ENCODE measurements at regions not wholly inside any gene's neighbourhood (a gene's known extent, or its start where the extent isn't known, plus 50 kb on each side); places are given as distances from the start of the nearest gene placed in this dataset.

DNA sequence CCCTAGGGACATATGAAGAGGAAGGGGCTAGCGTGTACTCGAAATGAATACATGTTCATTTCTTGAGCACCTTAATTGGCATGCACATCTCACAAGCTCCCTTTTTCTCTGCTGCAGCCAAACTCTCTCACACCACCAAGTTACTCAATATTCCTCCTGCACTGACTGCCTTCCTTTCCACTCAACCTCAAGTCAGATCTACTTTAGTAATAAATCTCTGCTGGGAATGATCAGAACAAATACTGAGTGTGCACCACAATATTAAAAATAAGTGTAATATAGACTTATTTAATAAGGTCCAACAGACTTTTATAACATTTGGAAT lies 995.8 kb upstream of the WWC1 start:
- TF ChIP-seq, protein P1, sequence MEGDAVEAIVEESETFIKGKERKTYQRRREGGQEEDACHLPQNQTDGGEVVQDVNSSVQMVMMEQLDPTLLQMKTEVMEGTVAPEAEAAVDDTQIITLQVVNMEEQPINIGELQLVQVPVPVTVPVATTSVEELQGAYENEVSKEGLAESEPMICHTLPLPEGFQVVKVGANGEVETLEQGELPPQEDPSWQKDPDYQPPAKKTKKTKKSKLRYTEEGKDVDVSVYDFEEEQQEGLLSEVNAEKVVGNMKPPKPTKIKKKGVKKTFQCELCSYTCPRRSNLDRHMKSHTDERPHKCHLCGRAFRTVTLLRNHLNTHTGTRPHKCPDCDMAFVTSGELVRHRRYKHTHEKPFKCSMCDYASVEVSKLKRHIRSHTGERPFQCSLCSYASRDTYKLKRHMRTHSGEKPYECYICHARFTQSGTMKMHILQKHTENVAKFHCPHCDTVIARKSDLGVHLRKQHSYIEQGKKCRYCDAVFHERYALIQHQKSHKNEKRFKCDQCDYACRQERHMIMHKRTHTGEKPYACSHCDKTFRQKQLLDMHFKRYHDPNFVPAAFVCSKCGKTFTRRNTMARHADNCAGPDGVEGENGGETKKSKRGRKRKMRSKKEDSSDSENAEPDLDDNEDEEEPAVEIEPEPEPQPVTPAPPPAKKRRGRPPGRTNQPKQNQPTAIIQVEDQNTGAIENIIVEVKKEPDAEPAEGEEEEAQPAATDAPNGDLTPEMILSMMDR (IDR thresholded peaks at IDR 0.05) = no peak
- TF ChIP-seq, protein P2, sequence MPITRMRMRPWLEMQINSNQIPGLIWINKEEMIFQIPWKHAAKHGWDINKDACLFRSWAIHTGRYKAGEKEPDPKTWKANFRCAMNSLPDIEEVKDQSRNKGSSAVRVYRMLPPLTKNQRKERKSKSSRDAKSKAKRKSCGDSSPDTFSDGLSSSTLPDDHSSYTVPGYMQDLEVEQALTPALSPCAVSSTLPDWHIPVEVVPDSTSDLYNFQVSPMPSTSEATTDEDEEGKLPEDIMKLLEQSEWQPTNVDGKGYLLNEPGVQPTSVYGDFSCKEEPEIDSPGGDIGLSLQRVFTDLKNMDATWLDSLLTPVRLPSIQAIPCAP (CRISPR knock-in tag; IDR thresholded peaks at IDR 0.05) = no peak
- TF ChIP-seq, protein P3, sequence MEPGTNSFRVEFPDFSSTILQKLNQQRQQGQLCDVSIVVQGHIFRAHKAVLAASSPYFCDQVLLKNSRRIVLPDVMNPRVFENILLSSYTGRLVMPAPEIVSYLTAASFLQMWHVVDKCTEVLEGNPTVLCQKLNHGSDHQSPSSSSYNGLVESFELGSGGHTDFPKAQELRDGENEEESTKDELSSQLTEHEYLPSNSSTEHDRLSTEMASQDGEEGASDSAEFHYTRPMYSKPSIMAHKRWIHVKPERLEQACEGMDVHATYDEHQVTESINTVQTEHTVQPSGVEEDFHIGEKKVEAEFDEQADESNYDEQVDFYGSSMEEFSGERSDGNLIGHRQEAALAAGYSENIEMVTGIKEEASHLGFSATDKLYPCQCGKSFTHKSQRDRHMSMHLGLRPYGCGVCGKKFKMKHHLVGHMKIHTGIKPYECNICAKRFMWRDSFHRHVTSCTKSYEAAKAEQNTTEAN (CRISPR knock-in tag; IDR thresholded peaks at IDR 0.05) = no peak
- TF ChIP-seq JUN (CRISPR knock-in tag; IDR thresholded peaks at IDR 0.05) (no peak), TEAD1 (CRISPR knock-in tag; IDR thresholded peaks at IDR 0.05) (no peak), NFE2L1 (CRISPR knock-in tag; IDR thresholded peaks at IDR 0.05) (no peak)
- TF ChIP-seq, protein P4, sequence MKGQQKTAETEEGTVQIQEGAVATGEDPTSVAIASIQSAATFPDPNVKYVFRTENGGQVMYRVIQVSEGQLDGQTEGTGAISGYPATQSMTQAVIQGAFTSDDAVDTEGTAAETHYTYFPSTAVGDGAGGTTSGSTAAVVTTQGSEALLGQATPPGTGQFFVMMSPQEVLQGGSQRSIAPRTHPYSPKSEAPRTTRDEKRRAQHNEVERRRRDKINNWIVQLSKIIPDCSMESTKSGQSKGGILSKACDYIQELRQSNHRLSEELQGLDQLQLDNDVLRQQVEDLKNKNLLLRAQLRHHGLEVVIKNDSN (CRISPR knock-in tag; IDR thresholded peaks at IDR 0.05) = no peak
